GM18498 (cell line): ENCODE measurements at regions not wholly inside any gene's neighbourhood (a gene's known extent, or its start where the extent isn't known, plus 50 kb on each side); places are given as distances from the start of the nearest gene placed in this dataset.
A peak's percentile ranks its signal among the peaks of the same experiment; 100 is the strongest.

Source experiments
- ATAC-seq: cut with Tn5 transposase; IDR thresholded peaks from one replicate; pipeline ENCODE4 v1.9.1; 2021; ENCODE audit warnings: mild to moderate bottlenecking, moderate library complexity; ENCODE audit not compliant: unreplicated experiment

- ATAC-seq, result no peak
Measured at GRCh38 chr4:41883988-41884734, 51.1 kb upstream of the TMEM33 start.

- ATAC-seq, result peak; percentile 88
Measured at GRCh38 chr4:41882625-41883347, 52.4 kb upstream of the TMEM33 start.

GRCh38 chr4:41881981-41882624, 53.1 kb upstream of the TMEM33 start:
- no peak for ATAC-seq

- ATAC-seq, result no peak
Measured at GRCh38 chr4:41880840-41881831, 54.1 kb upstream of the TMEM33 start.

- ATAC-seq, result no peak
Measured at GRCh38 chr4:41880022-41880837, 55.0 kb upstream of the TMEM33 start.

GRCh38 chr4:41879552-41879951, 55.7 kb upstream of the TMEM33 start:
- no peak for ATAC-seq

- no peak for ATAC-seq
Measured at GRCh38 chr4:41878991-41879491, 56.2 kb upstream of the TMEM33 start.

GRCh38 chr4:41878170-41878969, 56.9 kb upstream of the TMEM33 start:
- no peak for ATAC-seq

- ATAC-seq, result no peak
Measured at GRCh38 chr4:41877020-41877796, 58.0 kb upstream of the TMEM33 start.

GRCh38 chr4:41874873-41875272, 60.4 kb upstream of the TMEM33 start:
- no peak for ATAC-seq

- no peak for ATAC-seq
Measured at GRCh38 chr4:41874398-41874797, 60.8 kb upstream of the TMEM33 start.

GRCh38 chr4:41873380-41874295, 61.6 kb upstream of the TMEM33 start:
- no peak for ATAC-seq

- ATAC-seq, result no peak
Measured at GRCh38 chr4:41870035-41870434, 65.2 kb upstream of the TMEM33 start.

- no peak for ATAC-seq
Measured at GRCh38 chr4:41866799-41867677, 68.2 kb upstream of the TMEM33 start.

GRCh38 chr4:41865981-41866798, 69.0 kb upstream of the TMEM33 start:
- ATAC-seq, result no peak
